CD1c-positive myeloid dendritic cell (primary cell): ENCODE measurements at regions not wholly inside any gene's neighbourhood (a gene's known extent, or its start where the extent isn't known, plus 50 kb on each side); places are given as distances from the start of the nearest gene placed in this dataset.

Experiments
- DNase-seq: peaks from one replicate; pipeline ENCODE4 v3.0.0-alpha.2; 2016; ENCODE audit errors: extremely low spot score

- DNase-seq, result no peak
Observed at GRCh38 chr3:194218646-194219453, 82.9 kb downstream of the HES1 start.

GRCh38 chr3:194219826-194220410, 84.0 kb downstream of the HES1 start:
- no peak for DNase-seq

- DNase-seq, result no peak
Observed at GRCh38 chr3:194220901-194221326, 85.0 kb downstream of the HES1 start.

GRCh38 chr3:194221336-194221735, 85.4 kb downstream of the HES1 start:
- DNase-seq, result no peak

- DNase-seq, result no peak
Observed at GRCh38 chr3:194223951-194224350, 88.0 kb downstream of the HES1 start.

GRCh38 chr3:194224471-194225417, 88.8 kb downstream of the HES1 start:
- DNase-seq, result no peak

GRCh38 chr3:194225418-194225812, 89.5 kb downstream of the HES1 start:
- no peak for DNase-seq

GRCh38 chr3:194225988-194226663, 90.2 kb downstream of the HES1 start:
- DNase-seq, result no peak

GRCh38 chr3:194231929-194232832, 96.2 kb downstream of the HES1 start:
- DNase-seq, result no peak

GRCh38 chr3:194233150-194233549, 97.2 kb downstream of the HES1 start:
- DNase-seq, result no peak

GRCh38 chr3:194235160-194235559, 99.2 kb downstream of the HES1 start:
- DNase-seq, result no peak

- no peak for DNase-seq
Observed at GRCh38 chr3:194237110-194237509, 101.2 kb downstream of the HES1 start.

- DNase-seq, result no peak
Observed at GRCh38 chr3:194240766-194241165, 104.8 kb downstream of the HES1 start.

GRCh38 chr3:194243172-194243837, 107.4 kb downstream of the HES1 start:
- no peak for DNase-seq

GRCh38 chr3:194244167-194244566, 107.0 kb downstream of the CPN2 start:
- no peak for DNase-seq

GRCh38 chr3:194245474-194245873, 105.7 kb downstream of the CPN2 start:
- no peak for DNase-seq

- DNase-seq, result no peak
Observed at GRCh38 chr3:194245975-194246561, 105.1 kb downstream of the CPN2 start.

GRCh38 chr3:194246709-194247349, 104.3 kb downstream of the CPN2 start:
- no peak for DNase-seq

GRCh38 chr3:194247350-194247740, 103.8 kb downstream of the CPN2 start:
- no peak for DNase-seq
